ENCODE measurements at regions not wholly inside any gene's neighbourhood (a gene's known extent, or its start where the extent isn't known, plus 50 kb on each side); places are given as distances from the start of the nearest gene placed in this dataset.
A peak's percentile ranks its signal among the peaks of the same experiment; 100 is the strongest.

- H3K4me1 ChIP-seq (ENCODE audit: insufficient read depth), result peaks cover 10% of the 10 kb centered on the region
- H4K20me1 ChIP-seq (replicated peaks; ENCODE audit: insufficient read depth), result no peaks in the 10 kb centered on the region
- no peak overlapping the region for H3K4me2 ChIP-seq
- H3K27ac ChIP-seq (ENCODE audit: low read depth), result no peak overlapping the region
- H3K4me3 Mint-ChIP-seq, result no peak overlapping the region
- H3K4me1 Mint-ChIP-seq, result peaks cover 10% of the 10 kb centered on the region; the same call in 2 of the 3 replicates
- no peaks in the 10 kb centered on the region for H3K27me3 ChIP-seq (ENCODE audit: insufficient read depth)
- peaks cover 12% of the 10 kb centered on the region for H3K9me3 Mint-ChIP-seq
- no peaks in the 10 kb centered on the region for H3K79me2 ChIP-seq (replicated peaks; ENCODE audit: insufficient read depth)
- no peaks in the 10 kb centered on the region for H3K27me3 Mint-ChIP-seq (ENCODE audit: insufficient read depth, low read depth, poor library complexity)
- H3K36me3 Mint-ChIP-seq (ENCODE audit: low read depth), result peaks cover 14% of the 10 kb centered on the region
- ATAC-seq (no peak), DNase-seq (ENCODE audit: low spot score) (no peak)
- no peaks in the 10 kb centered on the region for H3K9me2 ChIP-seq (ENCODE audit: insufficient read depth)
- no peak overlapping the region for H3K4me3 ChIP-seq
- H2AFZ ChIP-seq, result no peak overlapping the region
- H3K27ac Mint-ChIP-seq, result peak overlapping the region; percentile 48; the same call in 1 of the 2 replicates
- no peak for TF ChIP-seq ZNF331 (CRISPR knock-in tag; IDR thresholded peaks at IDR 0.05; ENCODE audit: low read depth)
- no peak for TF ChIP-seq ZNF462 (CRISPR knock-in tag; IDR thresholded peaks at IDR 0.05)
- no peaks in the 10 kb centered on the region for H3F3A ChIP-seq (replicated peaks; ENCODE audit: low read depth)
- H3K36me3 ChIP-seq (ENCODE audit: insufficient read depth), result peaks cover 4% of the 10 kb centered on the region; the same call in 1 of the 2 replicates
Observed at GRCh38 chr2:156175946-156176345, 156.6 kb downstream of the NR4A2 start.

GRCh38 chr2:156170929-156171328 lies 161.6 kb downstream of the NR4A2 start:
- ATAC-seq, result no peak
- H3K27me3 Mint-ChIP-seq (ENCODE audit: insufficient read depth, low read depth, poor library complexity), result no peaks in the 10 kb centered on the region
- H3K4me3 ChIP-seq, result no peak overlapping the region
- H3F3A ChIP-seq (replicated peaks; ENCODE audit: low read depth), result no peaks in the 10 kb centered on the region
- H3K36me3 ChIP-seq (ENCODE audit: insufficient read depth), result peaks cover 9% of the 10 kb centered on the region; the same call in 1 of the 2 replicates
- no peaks in the 10 kb centered on the region for H3K79me2 ChIP-seq (replicated peaks; ENCODE audit: insufficient read depth)
- no peak overlapping the region for H3K27ac ChIP-seq (ENCODE audit: low read depth)
- DNase-seq (ENCODE audit: low spot score), result no peak
- no peak overlapping the region for H2AFZ ChIP-seq
- H3K4me1 ChIP-seq (ENCODE audit: insufficient read depth), result peaks cover 34% of the 10 kb centered on the region
- no peaks in the 10 kb centered on the region for H4K20me1 ChIP-seq (replicated peaks; ENCODE audit: insufficient read depth)
- no peak overlapping the region for H3K4me2 ChIP-seq
- no peak overlapping the region for H3K27ac Mint-ChIP-seq
- H3K27me3 ChIP-seq (ENCODE audit: insufficient read depth), result no peaks in the 10 kb centered on the region
- peaks cover 26% of the 10 kb centered on the region; the same call in 2 of the 3 replicates for H3K4me1 Mint-ChIP-seq
- peaks cover 20% of the 10 kb centered on the region for H3K9me3 Mint-ChIP-seq
- H3K4me3 Mint-ChIP-seq, result no peak overlapping the region
- H3K9me2 ChIP-seq (ENCODE audit: insufficient read depth), result peaks cover 9% of the 10 kb centered on the region; the same call in 1 of the 2 replicates
- H3K36me3 Mint-ChIP-seq (ENCODE audit: low read depth), result peaks cover 21% of the 10 kb centered on the region
- TF ChIP-seq POLR2AphosphoS5 (IDR thresholded peaks at IDR 0.05; ENCODE audit: low read depth) (no peak), NANOG (IDR thresholded peaks at IDR 0.05; ENCODE audit: borderline replicate concordance) (no peak), ETS1 (IDR thresholded peaks at IDR 0.05) (no peak), CREB1 (CRISPR knock-in tag; IDR thresholded peaks at IDR 0.05; ENCODE audit: low read depth) (no peak), ZNF331 (CRISPR knock-in tag; IDR thresholded peaks at IDR 0.05; ENCODE audit: low read depth) (no peak), REST (IDR thresholded peaks at IDR 0.05; ENCODE audit: unreplicated experiment) (no peak), JUNB (IDR thresholded peaks at IDR 0.05; ENCODE audit: unreplicated experiment) (no peak), EZH2 (IDR thresholded peaks at IDR 0.05; ENCODE audit: low read depth, unreplicated experiment) (no peak)

Measured in GM23338 (cell line).